ENCODE measurements at regions not wholly inside any gene's neighbourhood (a gene's known extent, or its start where the extent isn't known, plus 50 kb on each side); places are given as distances from the start of the nearest gene placed in this dataset.

- no peak overlapping the region for H3K27ac Mint-ChIP-seq
- H3K9ac ChIP-seq, result no peak overlapping the region
- TF ChIP-seq EZH2phosphoT487 (IDR thresholded peaks at IDR 0.05) (no peak), EZH2 (IDR thresholded peaks at IDR 0.05) (no peak)
- TF ChIP-seq, protein P1, sequence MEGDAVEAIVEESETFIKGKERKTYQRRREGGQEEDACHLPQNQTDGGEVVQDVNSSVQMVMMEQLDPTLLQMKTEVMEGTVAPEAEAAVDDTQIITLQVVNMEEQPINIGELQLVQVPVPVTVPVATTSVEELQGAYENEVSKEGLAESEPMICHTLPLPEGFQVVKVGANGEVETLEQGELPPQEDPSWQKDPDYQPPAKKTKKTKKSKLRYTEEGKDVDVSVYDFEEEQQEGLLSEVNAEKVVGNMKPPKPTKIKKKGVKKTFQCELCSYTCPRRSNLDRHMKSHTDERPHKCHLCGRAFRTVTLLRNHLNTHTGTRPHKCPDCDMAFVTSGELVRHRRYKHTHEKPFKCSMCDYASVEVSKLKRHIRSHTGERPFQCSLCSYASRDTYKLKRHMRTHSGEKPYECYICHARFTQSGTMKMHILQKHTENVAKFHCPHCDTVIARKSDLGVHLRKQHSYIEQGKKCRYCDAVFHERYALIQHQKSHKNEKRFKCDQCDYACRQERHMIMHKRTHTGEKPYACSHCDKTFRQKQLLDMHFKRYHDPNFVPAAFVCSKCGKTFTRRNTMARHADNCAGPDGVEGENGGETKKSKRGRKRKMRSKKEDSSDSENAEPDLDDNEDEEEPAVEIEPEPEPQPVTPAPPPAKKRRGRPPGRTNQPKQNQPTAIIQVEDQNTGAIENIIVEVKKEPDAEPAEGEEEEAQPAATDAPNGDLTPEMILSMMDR (IDR thresholded peaks at IDR 0.05), result no peak
Observed at GRCh38 chr20:22841846-22842245, 193.3 kb upstream of the SSTR4 start.

GRCh38 chr20:22842793-22843192 lies 192.3 kb upstream of the SSTR4 start:
- no peak overlapping the region for H3K27ac Mint-ChIP-seq
- H3K27me3 Mint-ChIP-seq (ENCODE audit: insufficient read depth, low read depth), result peaks cover 2% of the 10 kb centered on the region

More at GRCh38 chr20:22841846-22842245, 193.3 kb upstream of the SSTR4 start:
- H3K4me1 Mint-ChIP-seq, result no peaks in the 10 kb centered on the region
- Histone ChIP-seq H3K79me2 (ENCODE audit: low read depth) (no peaks in the 10 kb centered on the region), H2AFZ (replicated peaks) (no peak overlapping the region), H3K4me1 (no peaks in the 10 kb centered on the region), H3K27me3 (no peaks in the 10 kb centered on the region), H3F3A (ENCODE audit: low read depth) (no peaks in the 10 kb centered on the region), H4K20me1 (ENCODE audit: low read depth) (no peaks in the 10 kb centered on the region), H3K36me3 (no peaks in the 10 kb centered on the region), H3K4me2 (no peak overlapping the region), H3K27ac (no peak overlapping the region), H3K9me3 (ENCODE audit: low read depth) (no peaks in the 10 kb centered on the region), H3K4me3 (no peak overlapping the region)
- H3K4me3 Mint-ChIP-seq, result no peak overlapping the region
- no peaks in the 10 kb centered on the region for H3K36me3 Mint-ChIP-seq
- DNase-seq (ENCODE audit: low spot score), result no peak
- peaks cover 3% of the 10 kb centered on the region for H3K27me3 Mint-ChIP-seq (ENCODE audit: insufficient read depth, low read depth)
- H3K9me3 Mint-ChIP-seq, result peaks cover 4% of the 10 kb centered on the region

DNA sequence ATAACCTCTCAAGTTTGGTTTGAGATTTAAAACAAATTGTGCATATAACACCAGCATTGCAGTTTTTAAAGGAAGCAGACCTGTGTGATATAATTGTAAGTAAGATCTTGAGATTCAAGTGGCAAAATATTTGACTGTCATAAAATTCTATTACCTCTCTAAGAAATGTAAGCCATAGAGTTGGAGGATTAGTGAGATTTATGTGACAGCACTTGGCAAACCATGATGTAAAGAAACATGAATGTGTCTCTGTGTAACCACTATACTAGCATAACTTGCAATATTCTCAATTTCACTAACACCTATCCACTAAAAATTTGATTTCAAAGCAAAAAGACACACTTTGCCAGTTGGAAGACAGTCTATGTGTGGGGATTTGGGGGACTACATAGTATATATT lies 190.2 kb upstream of the SSTR4 start:
- no peaks in the 10 kb centered on the region for H3K9me3 ChIP-seq (ENCODE audit: low read depth)
- no peak for DNase-seq (ENCODE audit: low spot score)
- H3K27ac ChIP-seq, result no peak overlapping the region
- no peaks in the 10 kb centered on the region for H3F3A ChIP-seq (ENCODE audit: low read depth)
- no peak overlapping the region for H3K4me2 ChIP-seq
- H4K20me1 ChIP-seq (ENCODE audit: low read depth), result no peaks in the 10 kb centered on the region
- Mint-ChIP-seq H3K27ac (no peak overlapping the region), H3K36me3 (no peaks in the 10 kb centered on the region), H3K27me3 (ENCODE audit: insufficient read depth, low read depth) (peaks cover 2% of the 10 kb centered on the region), H3K9me3 (peaks cover 4% of the 10 kb centered on the region), H3K4me1 (no peaks in the 10 kb centered on the region), H3K4me3 (no peak overlapping the region)
- TF ChIP-seq EZH2phosphoT487 (IDR thresholded peaks at IDR 0.05) (no peak), EZH2 (IDR thresholded peaks at IDR 0.05) (no peak)
- TF ChIP-seq, protein P1 (IDR thresholded peaks at IDR 0.05), result no peak
- H3K4me3 ChIP-seq, result no peak overlapping the region
- H3K79me2 ChIP-seq (ENCODE audit: low read depth), result no peaks in the 10 kb centered on the region
- no peaks in the 10 kb centered on the region for H3K36me3 ChIP-seq
- no peak overlapping the region for H2AFZ ChIP-seq (replicated peaks)
- H3K4me1 ChIP-seq, result no peaks in the 10 kb centered on the region
- H3K9ac ChIP-seq, result no peak overlapping the region
- H3K27me3 ChIP-seq, result no peaks in the 10 kb centered on the region

More at GRCh38 chr20:22842793-22843192, 192.3 kb upstream of the SSTR4 start:
- Histone ChIP-seq H2AFZ (replicated peaks) (no peak overlapping the region), H3K4me3 (no peak overlapping the region), H3K9me3 (ENCODE audit: low read depth) (no peaks in the 10 kb centered on the region), H3K27me3 (no peaks in the 10 kb centered on the region), H3K4me2 (no peak overlapping the region), H3K27ac (no peak overlapping the region), H4K20me1 (ENCODE audit: low read depth) (no peaks in the 10 kb centered on the region), H3K4me1 (no peaks in the 10 kb centered on the region), H3K9ac (no peak overlapping the region), H3F3A (ENCODE audit: low read depth) (no peaks in the 10 kb centered on the region), H3K79me2 (ENCODE audit: low read depth) (no peaks in the 10 kb centered on the region), H3K36me3 (no peaks in the 10 kb centered on the region)
- DNase-seq (ENCODE audit: low spot score), result no peak
- Mint-ChIP-seq H3K4me1 (no peaks in the 10 kb centered on the region), H3K4me3 (no peak overlapping the region), H3K9me3 (peaks cover 4% of the 10 kb centered on the region), H3K36me3 (no peaks in the 10 kb centered on the region)
- TF ChIP-seq EZH2 (IDR thresholded peaks at IDR 0.05), result no peak
- TF ChIP-seq, protein P1 (IDR thresholded peaks at IDR 0.05), result no peak
